ENCODE measurements at regions not wholly inside any gene's neighbourhood (a gene's known extent, or its start where the extent isn't known, plus 50 kb on each side); places are given as distances from the start of the nearest gene placed in this dataset.

- no peaks in the 10 kb centered on the region for H3K9me3 ChIP-seq (replicated peaks; ENCODE audit: control insufficient read depth, insufficient read depth, low read length)
- no peak overlapping the region for H2AFZ ChIP-seq (ENCODE audit: low read depth, low read length)
- H3K9ac ChIP-seq (replicated peaks; ENCODE audit: extremely low read depth, insufficient read depth, low read length): no peak overlapping the region
- TF ChIP-seq GATA2 (IDR thresholded peaks at IDR 0.05; ENCODE audit: insufficient read depth, insufficient read length, low read depth, low read length): no peak
- TF ChIP-seq, protein P1, sequence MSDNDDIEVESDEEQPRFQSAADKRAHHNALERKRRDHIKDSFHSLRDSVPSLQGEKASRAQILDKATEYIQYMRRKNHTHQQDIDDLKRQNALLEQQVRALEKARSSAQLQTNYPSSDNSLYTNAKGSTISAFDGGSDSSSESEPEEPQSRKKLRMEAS (IDR thresholded peaks at IDR 0.05; ENCODE audit: insufficient read depth, insufficient read length): no peak
- TF ChIP-seq EZH2 (IDR thresholded peaks at IDR 0.05; ENCODE audit: borderline replicate concordance, low read depth, low read length, severe bottlenecking): no peak
- no peak for TF ChIP-seq POLR2AphosphoS5 (IDR thresholded peaks at IDR 0.05; ENCODE audit: insufficient read depth, low read depth, low read length)
- no peak for TF ChIP-seq JUN (IDR thresholded peaks at IDR 0.05; ENCODE audit: borderline replicate concordance, insufficient read depth, insufficient read length, low read depth)
- TF ChIP-seq MYC (IDR thresholded peaks at IDR 0.05; ENCODE audit: low read depth, low read length): no peak
- TF ChIP-seq FOS (IDR thresholded peaks at IDR 0.05; ENCODE audit: borderline replicate concordance, insufficient read depth, low read length): no peak
- TF ChIP-seq, protein P2, sequence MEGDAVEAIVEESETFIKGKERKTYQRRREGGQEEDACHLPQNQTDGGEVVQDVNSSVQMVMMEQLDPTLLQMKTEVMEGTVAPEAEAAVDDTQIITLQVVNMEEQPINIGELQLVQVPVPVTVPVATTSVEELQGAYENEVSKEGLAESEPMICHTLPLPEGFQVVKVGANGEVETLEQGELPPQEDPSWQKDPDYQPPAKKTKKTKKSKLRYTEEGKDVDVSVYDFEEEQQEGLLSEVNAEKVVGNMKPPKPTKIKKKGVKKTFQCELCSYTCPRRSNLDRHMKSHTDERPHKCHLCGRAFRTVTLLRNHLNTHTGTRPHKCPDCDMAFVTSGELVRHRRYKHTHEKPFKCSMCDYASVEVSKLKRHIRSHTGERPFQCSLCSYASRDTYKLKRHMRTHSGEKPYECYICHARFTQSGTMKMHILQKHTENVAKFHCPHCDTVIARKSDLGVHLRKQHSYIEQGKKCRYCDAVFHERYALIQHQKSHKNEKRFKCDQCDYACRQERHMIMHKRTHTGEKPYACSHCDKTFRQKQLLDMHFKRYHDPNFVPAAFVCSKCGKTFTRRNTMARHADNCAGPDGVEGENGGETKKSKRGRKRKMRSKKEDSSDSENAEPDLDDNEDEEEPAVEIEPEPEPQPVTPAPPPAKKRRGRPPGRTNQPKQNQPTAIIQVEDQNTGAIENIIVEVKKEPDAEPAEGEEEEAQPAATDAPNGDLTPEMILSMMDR (IDR thresholded peaks at IDR 0.05; ENCODE audit: extremely low read depth in 1 of 2, insufficient read depth in 1 of 2, low read depth in 1 of 2, low read length in 2 of 2): no peak
- no peak for TF ChIP-seq POLR2A (IDR thresholded peaks at IDR 0.05; ENCODE audit: low read depth, low read length)
- H3K27ac ChIP-seq (ENCODE audit: insufficient read depth, low read depth, low read length): no peak overlapping the region
- no peaks in the 10 kb centered on the region for H3K36me3 ChIP-seq (ENCODE audit: control insufficient read depth in 2 of 2, extremely low read depth in 1 of 2, insufficient read depth in 2 of 2, low read length in 2 of 2)
- H4K20me1 ChIP-seq (replicated peaks; ENCODE audit: control insufficient read depth, extremely low read depth, insufficient read depth, low read length): no peaks in the 10 kb centered on the region
- no peaks in the 10 kb centered on the region for H3K9me1 ChIP-seq (replicated peaks; ENCODE audit: control insufficient read depth, extremely low read depth, insufficient read depth, low read length)
- intact Hi-C loops (cut with micrococcal nuclease): no loop called here
- peaks cover 1 to 5% of the 10 kb centered on the region in 2 experiments for H3K27me3 ChIP-seq (ENCODE audit: control insufficient read depth in 2 of 2, insufficient read depth in 2 of 2, low read length in 2 of 2)
- no peaks in the 10 kb centered on the region for H3K79me2 ChIP-seq (ENCODE audit: control insufficient read depth, insufficient read depth, low read length)
- no peak for DNase-seq (ENCODE audit: low read depth, low spot score)
- FAIRE-seq: no peak
- no peaks in the 10 kb centered on the region for H3K4me1 ChIP-seq (ENCODE audit: control insufficient read depth, extremely low read depth, insufficient read depth, low read length)
- POLR2A ChIA-PET: no interaction called here
- dilution Hi-C loops (cut with MboI; ENCODE audit: extremely low pct_ligation_motif_present, low sequenced_read_pairs): no loop called here
- no TSS peak for BruUV-seq (replicated peaks)
- no peak overlapping the region for H3K4me3 ChIP-seq (replicated peaks in 1 of 3; ENCODE audit: insufficient read depth in 1 of 3, low read depth in 1 of 3, low read length in 3 of 3)
- CTCF ChIA-PET: interaction anchor here (1.1 kb wide), 1 partner anchor 315 kb away, joined by 4 read pairs; no protein-coding TSS in a partner anchor
- H3K4me2 ChIP-seq (ENCODE audit: insufficient read depth, low read length): no peak overlapping the region
These were observed 178.0 kb downstream of the DACT1 start for GRCh38 chr14:58815794-58816193.
